Astrocyte of the spinal cord (primary cell): ENCODE measurements at regions not wholly inside any gene's neighbourhood (a gene's known extent, or its start where the extent isn't known, plus 50 kb on each side); places are given as distances from the start of the nearest gene placed in this dataset.

ENCODE experiments used
- DNase-seq: peaks from one replicate; pipeline ENCODE4 v3.0.0; 2011; ENCODE audit warnings: low read depth, low spot score
- H3K4me3 ChIP-seq: 2 replicates; pipeline ENCODE4 v1.5.1; 2011; ENCODE audit warnings: low read depth, mild to moderate bottlenecking, low read length, moderate library complexity
- CTCF ChIP-seq: IDR thresholded peaks from 2 replicates; pipeline ENCODE4 v1.5.1; 2012; ENCODE audit warnings: low read depth, mild to moderate bottlenecking, low read length, inconsistent platforms
- in situ Hi-C: cut with HindIII; loops from 2 replicates; pipeline ENCODE4 v1.10.0; 2017; ENCODE audit warnings: low sequenced_read_pairs

- in situ Hi-C loops: no loop called here
- no peak overlapping the region for H3K4me3 ChIP-seq
- DNase-seq: no peak
- no peak for TF ChIP-seq CTCF
These were observed 372.7 kb downstream of the SH2D1A start for GRCh38 chrX:124719060-124719459.

DNA sequence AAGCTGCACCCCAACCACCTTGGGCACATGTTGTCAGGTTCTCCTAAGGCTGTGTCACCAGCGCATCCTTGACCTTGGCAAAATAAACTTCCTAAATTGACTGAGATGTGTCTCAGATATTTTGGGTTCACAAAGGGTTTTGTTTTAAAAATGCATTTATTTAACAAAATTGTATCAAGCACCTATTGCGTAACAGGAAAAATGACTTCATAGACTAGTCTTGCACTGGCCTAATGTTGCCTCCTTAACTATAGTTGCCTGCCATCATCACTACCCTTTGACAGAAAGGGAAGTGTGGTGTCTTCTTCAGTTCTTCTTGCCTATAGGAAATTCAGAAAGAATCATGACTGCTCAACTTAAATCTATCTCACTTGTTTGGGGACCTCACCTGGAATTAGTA is 374.2 kb downstream of the SH2D1A start:
- no peak overlapping the region for H3K4me3 ChIP-seq
- in situ Hi-C loops: no loop called here
- no peak for TF ChIP-seq CTCF
- no peak for DNase-seq

- in situ Hi-C loops: no loop called here
- TF ChIP-seq CTCF: no peak
- no peak for DNase-seq
- no peak overlapping the region for H3K4me3 ChIP-seq
These were observed 379.1 kb downstream of the SH2D1A start for GRCh38 chrX:124725502-124725901.

GRCh38 chrX:124726292-124726691 is 379.9 kb downstream of the SH2D1A start:
- TF ChIP-seq CTCF: no peak
- in situ Hi-C loops: no loop called here
- no peak overlapping the region for H3K4me3 ChIP-seq
- no peak for DNase-seq

- H3K4me3 ChIP-seq: no peak overlapping the region
- in situ Hi-C loops: no loop called here
- no peak for TF ChIP-seq CTCF
- DNase-seq: no peak
These were observed 380.5 kb downstream of the SH2D1A start for GRCh38 chrX:124726881-124727280.

DNA sequence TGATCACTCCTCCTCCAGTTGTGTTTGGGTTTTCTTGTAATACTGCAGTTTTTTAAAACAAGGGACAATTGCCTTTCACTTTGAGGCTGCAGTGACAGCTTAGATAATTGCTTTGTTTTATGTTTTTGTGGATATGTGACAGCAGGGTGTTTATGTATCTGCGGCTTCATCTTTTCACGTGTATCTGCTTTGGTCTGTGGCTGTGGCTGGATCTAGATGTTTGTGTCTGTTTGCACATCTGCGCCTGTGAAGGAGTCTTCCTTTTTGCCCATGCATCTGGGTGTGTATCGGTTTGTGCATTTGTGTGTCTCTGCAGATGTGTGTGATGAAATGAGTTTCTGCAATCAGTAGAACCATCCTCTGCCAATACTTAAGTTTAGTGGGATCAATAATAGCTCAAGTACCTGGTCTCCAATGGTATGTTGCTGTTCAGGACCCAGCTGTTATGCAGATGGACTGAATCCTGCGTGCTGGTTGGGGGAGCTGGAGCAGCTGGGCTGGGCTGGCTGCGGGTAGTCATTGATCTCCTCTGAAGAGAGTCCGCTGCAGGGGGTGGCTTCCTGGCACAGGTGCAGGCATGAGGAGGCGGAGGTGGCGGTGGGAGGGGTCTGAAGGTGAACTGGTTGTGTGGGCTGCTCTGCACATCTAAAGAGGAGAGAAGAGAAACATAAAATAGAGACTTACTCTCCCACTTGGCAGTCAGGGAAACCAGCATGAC is 390.3 kb downstream of the SH2D1A start:
- no peak overlapping the region for H3K4me3 ChIP-seq
- no peak for TF ChIP-seq CTCF
- in situ Hi-C loops: no loop called here
- DNase-seq: no peak
